Fibroblast of the aortic adventitia (primary cell): ENCODE measurements at regions not wholly inside any gene's neighbourhood (a gene's known extent, or its start where the extent isn't known, plus 50 kb on each side); places are given as distances from the start of the nearest gene placed in this dataset.

Experiments used
- DNase-seq: peaks from one replicate; pipeline ENCODE4 v3.0.0-alpha.2; 2010; ENCODE audit warnings: low read depth
- H3K4me3 ChIP-seq: 2 replicates; pipeline ENCODE4 v1.5.1; 2011; ENCODE audit warnings: low read depth, mild to moderate bottlenecking, control low read depth, low read length, moderate library complexity
- CTCF ChIP-seq: IDR thresholded peaks from 2 replicates; pipeline ENCODE4 v1.5.1; 2011; ENCODE audit warnings: mild to moderate bottlenecking, low read length, control low read depth, inconsistent platforms; ENCODE audit not compliant: insufficient read depth

- H3K4me3 ChIP-seq: no peak overlapping the region
- TF ChIP-seq CTCF: no peak
- DNase-seq: no peak
These were observed 736.8 kb downstream of the SOCS6 start for GRCh38 chr18:71025505-71026225.

DNA sequence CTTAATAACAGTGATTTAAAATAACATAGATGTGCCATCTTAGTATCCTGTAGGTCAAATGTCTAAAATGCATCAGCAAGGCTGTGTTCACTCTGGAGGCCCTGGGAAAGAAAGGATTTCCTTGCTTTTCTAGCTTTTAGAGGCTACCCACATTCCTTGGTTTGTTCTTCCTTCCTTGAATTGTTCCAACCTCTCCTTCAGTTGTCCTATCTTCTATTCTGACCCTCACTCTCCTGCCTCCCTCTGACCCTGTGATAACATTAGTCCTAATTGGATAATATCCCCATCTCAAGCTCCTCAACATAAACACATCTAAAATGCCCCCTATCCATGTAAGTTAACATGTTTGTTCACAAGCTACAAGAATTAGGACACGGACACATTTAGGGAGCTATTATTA lies 733.5 kb downstream of the SOCS6 start:
- no peak for DNase-seq
- no peak for TF ChIP-seq CTCF

GRCh38 chr18:71021030-71021362 lies 732.2 kb downstream of the SOCS6 start:
- peak; percentile 21 for DNase-seq
- TF ChIP-seq CTCF: no peak
- H3K4me3 ChIP-seq: no peak overlapping the region

More for the DNA sequence above, 733.5 kb downstream of the SOCS6 start:
- no peak overlapping the region for H3K4me3 ChIP-seq

DNA sequence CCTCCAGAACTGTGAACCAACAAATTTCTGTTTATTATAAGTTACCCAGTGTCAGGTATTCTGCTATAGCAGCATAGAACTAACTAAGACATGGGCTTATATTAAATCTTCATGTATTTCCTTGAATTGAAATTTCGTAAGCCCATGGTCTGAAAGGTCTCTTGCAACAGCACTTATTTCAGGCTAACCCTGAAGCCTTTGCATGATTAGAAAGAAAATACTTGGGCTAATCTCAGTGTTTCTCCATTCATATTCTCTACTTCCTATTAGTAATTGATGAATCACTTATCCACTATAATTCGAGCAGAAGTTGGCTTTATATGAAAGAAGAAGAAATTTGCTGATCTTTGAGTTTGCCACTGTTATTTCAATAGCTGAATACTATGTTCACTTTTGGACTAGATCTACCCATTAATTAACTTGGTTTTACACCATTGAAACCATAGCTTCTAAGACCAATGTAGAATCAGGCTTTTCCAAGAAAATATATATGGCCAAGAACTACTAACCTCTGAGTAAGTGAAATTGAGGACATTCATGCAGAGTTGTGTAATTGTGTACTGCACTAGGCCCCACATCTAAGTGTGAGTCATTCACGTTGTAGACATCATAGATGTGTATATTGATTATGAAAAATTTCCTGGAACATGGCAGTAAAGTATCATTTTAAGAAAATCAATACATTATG lies 731.6 kb downstream of the SOCS6 start:
- peak; percentile 73 for DNase-seq
- no peak for TF ChIP-seq CTCF
- no peak overlapping the region for H3K4me3 ChIP-seq

- no peak for TF ChIP-seq CTCF
- H3K4me3 ChIP-seq: no peak overlapping the region
- no peak for DNase-seq
These were observed 730.0 kb downstream of the SOCS6 start for GRCh38 chr18:71018816-71019215.

GRCh38 chr18:71012789-71013188 lies 723.9 kb downstream of the SOCS6 start:
- no peak for TF ChIP-seq CTCF
- H3K4me3 ChIP-seq: no peak overlapping the region
- no peak for DNase-seq

GRCh38 chr18:71011389-71011788 lies 722.5 kb downstream of the SOCS6 start:
- no peak for DNase-seq
- no peak for TF ChIP-seq CTCF
- no peak overlapping the region for H3K4me3 ChIP-seq
